T-helper 22 cell (primary cell): ENCODE measurements at regions not wholly inside any gene's neighbourhood (a gene's known extent, or its start where the extent isn't known, plus 50 kb on each side); places are given as distances from the start of the nearest gene placed in this dataset.

ENCODE experiments used
- DNase-seq: peaks from one replicate; pipeline ENCODE4 v3.0.0-alpha.2; 2020; ENCODE audit warnings: low read depth

GRCh38 chr5:158119961-158120723, 261.2 kb upstream of the CLINT1 start:
- DNase-seq: no peak

- DNase-seq: no peak
Observed at GRCh38 chr5:158117467-158118160, 258.7 kb upstream of the CLINT1 start.

GRCh38 chr5:158116965-158117364, 258.0 kb upstream of the CLINT1 start:
- DNase-seq: no peak

- DNase-seq: no peak
Observed at GRCh38 chr5:158115468-158115867, 256.5 kb upstream of the CLINT1 start.

GRCh38 chr5:158108177-158108576, 249.2 kb upstream of the CLINT1 start:
- no peak for DNase-seq

GRCh38 chr5:158100373-158100888, 241.5 kb upstream of the CLINT1 start:
- no peak for DNase-seq

GRCh38 chr5:158099571-158100105, 240.7 kb upstream of the CLINT1 start:
- no peak for DNase-seq

GRCh38 chr5:158096835-158097234, 237.9 kb upstream of the CLINT1 start:
- no peak for DNase-seq

GRCh38 chr5:158086856-158087255, 227.9 kb upstream of the CLINT1 start:
- DNase-seq: no peak

GRCh38 chr5:158084292-158084691, 225.3 kb upstream of the CLINT1 start:
- no peak for DNase-seq

- no peak for DNase-seq
Observed at GRCh38 chr5:158082696-158083287, 223.8 kb upstream of the CLINT1 start.

- DNase-seq: no peak
Observed at GRCh38 chr5:158080112-158080511, 221.2 kb upstream of the CLINT1 start.

- no peak for DNase-seq
Observed at GRCh38 chr5:158079097-158079496, 220.2 kb upstream of the CLINT1 start.

- DNase-seq: no peak
Observed at GRCh38 chr5:158074992-158075769, 216.2 kb upstream of the CLINT1 start.

GRCh38 chr5:158074597-158074991, 215.6 kb upstream of the CLINT1 start:
- no peak for DNase-seq

- no peak for DNase-seq
Observed at GRCh38 chr5:158070859-158071258, 211.9 kb upstream of the CLINT1 start.

GRCh38 chr5:158069838-158070237, 210.9 kb upstream of the CLINT1 start:
- no peak for DNase-seq

GRCh38 chr5:158068964-158069363, 210.0 kb upstream of the CLINT1 start:
- no peak for DNase-seq

GRCh38 chr5:158066076-158066475, 207.1 kb upstream of the CLINT1 start:
- DNase-seq: no peak

- no peak for DNase-seq
Observed at GRCh38 chr5:158064334-158065123, 205.6 kb upstream of the CLINT1 start.

GRCh38 chr5:158063052-158063451, 204.1 kb upstream of the CLINT1 start:
- DNase-seq: no peak
